CMK (cell line): ENCODE measurements at regions not wholly inside any gene's neighbourhood (a gene's known extent, or its start where the extent isn't known, plus 50 kb on each side); places are given as distances from the start of the nearest gene placed in this dataset.

ENCODE experiments used
- DNase-seq: peaks from one replicate; pipeline ENCODE4 v3.0.0-alpha.2; 2010; ENCODE audit warnings: low read depth

GRCh38 chr2:51649366-51649765, 617.4 kb upstream of the NRXN1 start:
- no peak for DNase-seq

- no peak for DNase-seq
Measured at GRCh38 chr2:51638811-51639210, 606.9 kb upstream of the NRXN1 start.

GRCh38 chr2:51633073-51633472, 601.1 kb upstream of the NRXN1 start:
- DNase-seq, result no peak

- DNase-seq, result no peak
Measured at GRCh38 chr2:51629406-51629805, 597.5 kb upstream of the NRXN1 start.

GRCh38 chr2:51628917-51629316, 597.0 kb upstream of the NRXN1 start:
- DNase-seq, result no peak

- no peak for DNase-seq
Measured at GRCh38 chr2:51624995-51625394, 593.1 kb upstream of the NRXN1 start.

GRCh38 chr2:51620796-51621195, 588.9 kb upstream of the NRXN1 start:
- DNase-seq, result no peak

GRCh38 chr2:51619961-51620360, 588.0 kb upstream of the NRXN1 start:
- DNase-seq, result no peak

- no peak for DNase-seq
Measured at GRCh38 chr2:51612387-51612786, 580.5 kb upstream of the NRXN1 start.

GRCh38 chr2:51601706-51602105, 569.8 kb upstream of the NRXN1 start:
- DNase-seq, result no peak

GRCh38 chr2:51597086-51597485, 565.2 kb upstream of the NRXN1 start:
- no peak for DNase-seq

GRCh38 chr2:51595836-51596235, 563.9 kb upstream of the NRXN1 start:
- no peak for DNase-seq

GRCh38 chr2:51581636-51582267, 549.8 kb upstream of the NRXN1 start:
- no peak for DNase-seq

- no peak for DNase-seq
Measured at GRCh38 chr2:51579412-51579811, 547.5 kb upstream of the NRXN1 start.

- DNase-seq, result no peak
Measured at GRCh38 chr2:51575181-51575580, 543.2 kb upstream of the NRXN1 start.

- DNase-seq, result no peak
Measured at GRCh38 chr2:51559026-51559425, 527.1 kb upstream of the NRXN1 start.

GRCh38 chr2:51553476-51553875, 521.5 kb upstream of the NRXN1 start:
- no peak for DNase-seq

GRCh38 chr2:51535763-51536162, 503.8 kb upstream of the NRXN1 start:
- DNase-seq, result no peak

GRCh38 chr2:51534166-51534565, 502.2 kb upstream of the NRXN1 start:
- no peak for DNase-seq

GRCh38 chr2:51528156-51528555, 496.2 kb upstream of the NRXN1 start:
- DNase-seq, result no peak

GRCh38 chr2:51526766-51527165, 494.8 kb upstream of the NRXN1 start:
- no peak for DNase-seq

- no peak for DNase-seq
Measured at GRCh38 chr2:51516667-51517066, 484.7 kb upstream of the NRXN1 start.

GRCh38 chr2:51511002-51511401, 479.1 kb upstream of the NRXN1 start:
- no peak for DNase-seq

- no peak for DNase-seq
Measured at GRCh38 chr2:51510303-51510702, 478.4 kb upstream of the NRXN1 start.

GRCh38 chr2:51505533-51505932, 473.6 kb upstream of the NRXN1 start:
- no peak for DNase-seq
